ENCODE measurements at regions not wholly inside any gene's neighbourhood (a gene's known extent, or its start where the extent isn't known, plus 50 kb on each side); places are given as distances from the start of the nearest gene placed in this dataset.
"Not testable (repeated sequence)": the region's sequence is repeated elsewhere in the genome, so short reads cannot be mapped to it uniquely, and the experiment has no call there.

DNA sequence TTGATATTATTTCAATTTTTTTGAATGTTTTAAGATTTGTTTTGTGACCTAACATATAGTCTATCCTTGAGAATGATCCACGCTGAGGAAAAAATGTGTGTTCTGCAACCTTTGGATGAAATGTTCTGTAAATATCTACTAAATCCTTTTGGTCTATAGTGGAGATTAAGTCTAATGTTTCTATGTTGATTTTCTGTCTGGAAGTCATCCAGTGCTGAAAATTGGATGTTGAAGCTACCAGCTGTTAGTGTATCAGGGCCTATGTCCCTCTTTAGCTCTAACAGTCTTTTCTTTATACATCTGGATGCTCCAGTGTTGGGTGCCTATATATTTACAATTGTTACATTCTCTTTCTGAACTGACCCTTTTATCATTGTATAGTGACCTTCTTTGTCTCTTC, 422.3 kb downstream of the TMEM232 start:
- H3K36me3 Mint-ChIP-seq, result no peaks in the 10 kb centered on the region
- no peaks in the 10 kb centered on the region for H3K27me3 Mint-ChIP-seq
- H3K27ac Mint-ChIP-seq, result no peak overlapping the region
- ATAC-seq, result no peak
- peaks cover 12% of the 10 kb centered on the region for H3K9me3 Mint-ChIP-seq
- no peaks in the 10 kb centered on the region for H3K4me1 Mint-ChIP-seq
- H3K4me3 Mint-ChIP-seq, result no peak overlapping the region

DNA sequence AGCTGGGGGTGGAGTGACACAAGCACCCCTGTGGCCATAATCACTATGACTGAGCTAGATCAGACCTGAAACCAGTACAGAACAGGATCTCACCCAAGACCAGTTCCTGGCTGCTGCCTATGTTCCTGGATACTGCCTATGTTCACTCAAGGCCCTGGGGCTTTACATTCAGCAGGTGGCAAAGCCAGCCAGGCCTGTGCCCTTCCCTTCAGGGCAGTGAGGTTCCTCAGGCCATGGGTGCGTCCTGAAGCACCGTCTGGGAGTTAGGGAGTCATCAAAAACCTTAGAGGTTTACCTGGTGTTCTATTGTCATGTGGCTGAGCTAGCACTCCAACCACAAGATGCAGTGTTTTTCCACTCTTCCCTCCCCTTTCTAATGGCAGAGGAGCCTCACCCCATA, 419.8 kb downstream of the TMEM232 start:
- no peak overlapping the region for H3K4me3 Mint-ChIP-seq
- no peak overlapping the region for H3K27ac Mint-ChIP-seq
- peaks cover 12% of the 10 kb centered on the region for H3K9me3 Mint-ChIP-seq
- no peaks in the 10 kb centered on the region for H3K36me3 Mint-ChIP-seq
- no peaks in the 10 kb centered on the region for H3K27me3 Mint-ChIP-seq
- H3K4me1 Mint-ChIP-seq, result no peaks in the 10 kb centered on the region
- ATAC-seq, result no peak

DNA sequence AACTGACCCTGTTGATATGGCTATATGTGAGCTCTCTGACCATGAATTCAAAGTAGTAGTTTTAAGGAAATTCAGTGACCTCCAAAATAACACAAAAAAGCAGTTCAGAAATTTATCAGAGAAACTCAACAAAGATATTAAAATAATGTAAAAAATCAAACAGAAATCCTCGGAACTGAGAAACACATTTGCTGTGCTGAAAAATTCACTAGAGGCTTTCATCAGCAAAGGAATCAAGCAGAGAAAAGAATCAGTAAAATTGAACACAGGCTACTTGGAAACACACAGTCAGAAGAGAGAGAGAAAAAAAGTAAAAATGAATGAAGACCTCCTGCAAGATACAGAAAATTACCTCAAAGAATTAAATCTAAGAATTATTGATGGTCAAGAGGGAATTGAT, 417.2 kb downstream of the TMEM232 start:
- ATAC-seq, result no peak
- Mint-ChIP-seq H3K27me3 (no peaks in the 10 kb centered on the region), H3K27ac (no peak overlapping the region), H3K4me1 (no peaks in the 10 kb centered on the region), H3K4me3 (no peak overlapping the region), H3K9me3 (peaks cover 11% of the 10 kb centered on the region), H3K36me3 (no peaks in the 10 kb centered on the region)

- not testable (repeated sequence) for H3K4me1 Mint-ChIP-seq, H3K4me3 Mint-ChIP-seq, H3K36me3 Mint-ChIP-seq, H3K27me3 Mint-ChIP-seq, ATAC-seq, H3K9me3 Mint-ChIP-seq, H3K27ac Mint-ChIP-seq
These were observed 409.9 kb downstream of the TMEM232 start for GRCh38 chr5:110316566-110316965.

DNA sequence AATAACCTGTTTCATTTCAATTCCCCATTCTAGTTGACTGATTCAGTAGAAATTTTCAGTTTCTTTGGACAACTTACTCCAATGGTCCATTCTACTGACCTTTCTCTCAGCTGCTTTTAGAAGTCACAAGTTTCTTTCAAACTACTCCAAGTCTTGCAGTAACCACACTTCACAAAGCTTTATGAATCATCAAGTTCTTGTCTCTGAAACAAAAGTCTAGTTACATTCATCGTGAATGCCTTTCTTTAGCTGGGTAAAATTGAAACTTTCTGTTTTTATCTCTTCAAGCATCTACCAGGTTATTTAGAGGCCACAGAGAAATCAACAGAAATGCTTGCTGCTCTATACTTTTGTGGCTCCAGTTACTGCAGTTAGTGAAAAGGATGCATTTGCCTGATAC, 405.4 kb downstream of the TMEM232 start:
- no peaks in the 10 kb centered on the region for H3K9me3 Mint-ChIP-seq
- no peaks in the 10 kb centered on the region for H3K4me1 Mint-ChIP-seq
- ATAC-seq, result no peak
- H3K27ac Mint-ChIP-seq, result no peak overlapping the region
- H3K36me3 Mint-ChIP-seq, result no peaks in the 10 kb centered on the region
- H3K4me3 Mint-ChIP-seq, result no peak overlapping the region
- no peaks in the 10 kb centered on the region for H3K27me3 Mint-ChIP-seq

DNA sequence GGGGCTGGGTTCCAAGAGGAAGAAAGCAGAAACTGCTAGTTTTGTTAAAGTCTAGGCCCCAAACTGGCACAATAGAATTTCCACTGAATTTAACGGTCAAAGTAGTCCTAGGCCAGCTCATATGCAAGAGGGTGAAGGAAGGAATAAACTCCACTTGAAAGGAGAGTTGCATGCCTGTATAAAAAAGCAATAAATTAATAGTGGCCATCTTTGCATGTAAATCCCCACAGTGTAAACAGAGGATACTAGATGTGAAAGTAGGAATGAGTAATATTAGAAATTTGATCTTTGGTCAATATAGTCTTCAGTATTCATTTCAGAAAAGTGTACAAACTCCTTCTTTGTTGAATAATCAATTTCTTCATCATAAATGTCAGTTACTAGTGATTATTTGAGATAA, 403.1 kb downstream of the TMEM232 start:
- no peaks in the 10 kb centered on the region for H3K4me1 Mint-ChIP-seq
- H3K4me3 Mint-ChIP-seq, result no peak overlapping the region
- no peaks in the 10 kb centered on the region for H3K9me3 Mint-ChIP-seq
- H3K27me3 Mint-ChIP-seq, result no peaks in the 10 kb centered on the region
- H3K36me3 Mint-ChIP-seq, result no peaks in the 10 kb centered on the region
- no peak overlapping the region for H3K27ac Mint-ChIP-seq
- no peak for ATAC-seq

DNA sequence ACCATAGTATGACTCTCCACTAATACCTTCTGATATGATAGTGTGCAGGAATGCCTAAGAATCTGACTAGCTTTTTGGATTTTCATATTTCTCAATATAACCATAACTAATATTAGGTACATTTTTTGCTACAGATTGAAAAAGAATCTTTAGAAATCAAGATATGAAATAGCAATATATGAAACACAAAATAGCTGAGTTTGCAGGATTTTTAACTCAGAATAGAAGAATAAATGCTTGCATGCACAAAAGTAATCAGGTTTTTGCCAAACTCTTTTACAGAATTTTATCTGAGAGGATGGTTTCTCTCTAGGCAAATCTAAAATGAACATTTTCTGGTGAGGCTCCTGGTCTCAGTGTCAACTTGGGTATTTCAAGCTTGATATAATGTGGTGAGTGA, 402.6 kb downstream of the TMEM232 start:
- H3K9me3 Mint-ChIP-seq, result no peaks in the 10 kb centered on the region
- H3K27me3 Mint-ChIP-seq, result no peaks in the 10 kb centered on the region

DNA sequence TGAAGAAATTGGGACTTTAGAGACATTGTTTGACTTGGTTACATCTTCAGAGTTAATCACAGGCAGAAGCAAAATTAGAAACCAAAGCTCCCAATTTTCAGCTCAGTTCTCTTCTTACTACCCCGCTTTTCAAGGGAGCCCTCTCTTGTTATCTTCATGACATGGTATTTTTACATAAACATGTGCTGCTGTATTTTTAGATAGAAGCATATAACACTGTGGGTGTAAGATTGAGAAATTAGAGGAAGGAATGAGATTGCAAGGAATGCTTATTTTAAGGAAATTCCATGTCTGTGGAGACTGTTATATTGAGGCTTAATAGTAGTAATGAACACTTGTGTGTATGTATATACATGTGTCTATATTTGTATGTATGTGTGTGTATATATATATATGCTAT, 401.6 kb downstream of the TMEM232 start:
- no peak overlapping the region for H3K4me3 Mint-ChIP-seq
- no peak for ATAC-seq
- H3K9me3 Mint-ChIP-seq, result no peaks in the 10 kb centered on the region

More for the DNA sequence above, 402.6 kb downstream of the TMEM232 start:
- no peaks in the 10 kb centered on the region for H3K4me1 Mint-ChIP-seq
- no peak overlapping the region for H3K4me3 Mint-ChIP-seq
- no peak for ATAC-seq
- H3K36me3 Mint-ChIP-seq, result no peaks in the 10 kb centered on the region
- H3K27ac Mint-ChIP-seq, result no peak overlapping the region

GRCh38 chr5:110329955-110330525, 396.4 kb downstream of the TMEM232 start:
- H3K36me3 Mint-ChIP-seq, result no peaks in the 10 kb centered on the region
- H3K27ac Mint-ChIP-seq, result no peak overlapping the region
- H3K4me3 Mint-ChIP-seq, result no peak overlapping the region
- H3K4me1 Mint-ChIP-seq, result no peaks in the 10 kb centered on the region
- H3K27me3 Mint-ChIP-seq, result no peaks in the 10 kb centered on the region
- H3K9me3 Mint-ChIP-seq, result no peaks in the 10 kb centered on the region
- ATAC-seq, result no peak

More for the DNA sequence above, 401.6 kb downstream of the TMEM232 start:
- H3K4me1 Mint-ChIP-seq, result no peaks in the 10 kb centered on the region
- H3K27ac Mint-ChIP-seq, result no peak overlapping the region
- H3K27me3 Mint-ChIP-seq, result no peaks in the 10 kb centered on the region
- H3K36me3 Mint-ChIP-seq, result no peaks in the 10 kb centered on the region

- Mint-ChIP-seq H3K27me3 (no peaks in the 10 kb centered on the region), H3K4me1 (no peaks in the 10 kb centered on the region), H3K9me3 (no peaks in the 10 kb centered on the region), H3K27ac (no peak overlapping the region), H3K36me3 (no peaks in the 10 kb centered on the region), H3K4me3 (no peak overlapping the region)
- no peak for ATAC-seq
These were observed 393.1 kb downstream of the TMEM232 start for GRCh38 chr5:110333384-110333783.

DNA sequence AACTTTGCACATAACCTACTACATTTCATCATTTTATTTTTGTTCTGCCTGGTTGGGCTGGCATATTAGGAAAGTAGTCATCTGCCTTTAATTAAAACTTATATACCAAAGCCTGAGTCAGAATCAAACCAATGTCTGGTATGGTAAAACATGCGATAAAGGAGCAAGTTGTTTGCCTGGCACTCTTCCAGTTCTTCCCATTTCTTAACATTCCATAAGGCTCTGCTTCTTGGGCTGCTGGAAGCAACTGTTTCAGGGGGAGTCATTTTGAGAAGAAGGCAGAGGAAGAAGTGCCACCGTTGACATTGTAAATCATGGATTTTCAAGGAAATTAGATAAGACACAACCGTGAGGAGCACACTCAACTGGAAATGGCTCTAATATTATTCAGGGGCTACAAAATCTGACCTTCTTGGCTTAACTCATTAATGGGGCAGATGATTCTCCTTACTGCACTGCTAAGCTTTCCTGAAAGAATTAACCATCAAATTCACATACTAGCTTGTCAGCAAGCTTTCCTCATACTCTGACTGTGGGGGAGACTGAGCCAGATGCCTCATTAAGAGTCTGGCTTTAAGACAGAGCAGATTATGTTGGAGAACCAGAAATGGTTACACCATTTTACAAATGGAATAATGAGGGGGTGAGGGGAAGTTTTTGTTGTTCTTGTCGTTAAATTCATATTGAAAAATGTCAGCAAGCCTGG, 391.0 kb downstream of the TMEM232 start:
- H3K27ac Mint-ChIP-seq, result no peak overlapping the region
- no peak for ATAC-seq
- no peaks in the 10 kb centered on the region for H3K4me1 Mint-ChIP-seq
- no peaks in the 10 kb centered on the region for H3K27me3 Mint-ChIP-seq
- H3K4me3 Mint-ChIP-seq, result no peak overlapping the region
- no peaks in the 10 kb centered on the region for H3K9me3 Mint-ChIP-seq
- no peaks in the 10 kb centered on the region for H3K36me3 Mint-ChIP-seq

GRCh38 chr5:110338341-110339083, 388.0 kb downstream of the TMEM232 start:
- no peaks in the 10 kb centered on the region for H3K9me3 Mint-ChIP-seq
- no peaks in the 10 kb centered on the region for H3K4me1 Mint-ChIP-seq
- H3K27ac Mint-ChIP-seq, result no peak overlapping the region
- no peaks in the 10 kb centered on the region for H3K36me3 Mint-ChIP-seq
- no peak for ATAC-seq
- H3K4me3 Mint-ChIP-seq, result no peak overlapping the region
- H3K27me3 Mint-ChIP-seq, result no peaks in the 10 kb centered on the region

GRCh38 chr5:110339399-110339798, 387.1 kb downstream of the TMEM232 start:
- no peak overlapping the region for H3K4me3 Mint-ChIP-seq
- H3K27ac Mint-ChIP-seq, result no peak overlapping the region
- H3K36me3 Mint-ChIP-seq, result no peaks in the 10 kb centered on the region
- ATAC-seq, result no peak
- H3K27me3 Mint-ChIP-seq, result no peaks in the 10 kb centered on the region
- no peaks in the 10 kb centered on the region for H3K4me1 Mint-ChIP-seq
- no peaks in the 10 kb centered on the region for H3K9me3 Mint-ChIP-seq

GRCh38 chr5:110341836-110342235, 384.6 kb downstream of the TMEM232 start:
- Mint-ChIP-seq H3K4me3 (no peak overlapping the region), H3K27me3 (no peaks in the 10 kb centered on the region), H3K9me3 (no peaks in the 10 kb centered on the region), H3K27ac (no peak overlapping the region), H3K4me1 (no peaks in the 10 kb centered on the region), H3K36me3 (no peaks in the 10 kb centered on the region)
- ATAC-seq, result no peak

- Mint-ChIP-seq H3K4me1 (no peaks in the 10 kb centered on the region), H3K27me3 (no peaks in the 10 kb centered on the region), H3K36me3 (no peaks in the 10 kb centered on the region), H3K27ac (no peak overlapping the region), H3K9me3 (no peaks in the 10 kb centered on the region), H3K4me3 (no peak overlapping the region)
- ATAC-seq, result no peak
These were observed 383.8 kb downstream of the TMEM232 start for GRCh38 chr5:110342683-110343082.

GRCh38 chr5:110343616-110344015, 382.9 kb downstream of the TMEM232 start:
- H3K36me3 Mint-ChIP-seq, result no peaks in the 10 kb centered on the region
- H3K27ac Mint-ChIP-seq, result no peak overlapping the region
- H3K9me3 Mint-ChIP-seq, result no peaks in the 10 kb centered on the region
- ATAC-seq, result no peak
- no peaks in the 10 kb centered on the region for H3K27me3 Mint-ChIP-seq
- H3K4me1 Mint-ChIP-seq, result no peaks in the 10 kb centered on the region
- no peak overlapping the region for H3K4me3 Mint-ChIP-seq
